Amygdala (tissue), 56 donors: ENCODE measurements at regions not wholly inside any gene's neighbourhood (a gene's known extent, or its start where the extent isn't known, plus 50 kb on each side); places are given as distances from the start of the nearest gene placed in this dataset.

ENCODE experiments used
- DNase-seq, 56 donors: peaks; one replicate each; lab custom pipeline; 2025; lab: John Stamatoyannopoulos, UW

- DNase-seq = no peak
These were observed 368.8 kb downstream of the GASK1B start for GRCh38 chr4:157803845-157804521.

- no peak for DNase-seq
These were observed 369.4 kb downstream of the GASK1B start for GRCh38 chr4:157803421-157803820.

GRCh38 chr4:157795495-157795894 is 377.3 kb downstream of the GASK1B start:
- DNase-seq = no peak

GRCh38 chr4:157792716-157793115 is 380.1 kb downstream of the GASK1B start:
- no peak for DNase-seq

GRCh38 chr4:157791236-157791635 is 381.6 kb downstream of the GASK1B start:
- DNase-seq = no peak

- no peak for DNase-seq
These were observed 385.2 kb downstream of the GASK1B start for GRCh38 chr4:157787618-157788017.

- no peak for DNase-seq
These were observed 391.5 kb downstream of the GASK1B start for GRCh38 chr4:157781361-157781760.

GRCh38 chr4:157779081-157779480 is 393.7 kb downstream of the GASK1B start:
- DNase-seq = no peak

GRCh38 chr4:157776930-157777528 is 395.8 kb downstream of the GASK1B start:
- DNase-seq = no peak

GRCh38 chr4:157775971-157776370 is 396.9 kb downstream of the GASK1B start:
- no peak for DNase-seq

- DNase-seq = no peak
These were observed 399.9 kb downstream of the GASK1B start for GRCh38 chr4:157772907-157773306.

GRCh38 chr4:157768419-157768818 is 404.4 kb downstream of the GASK1B start:
- DNase-seq = no peak

GRCh38 chr4:157763490-157763889 is 409.3 kb downstream of the GASK1B start:
- no peak for DNase-seq

- DNase-seq = no peak
These were observed 418.4 kb downstream of the GASK1B start for GRCh38 chr4:157754410-157754809.

GRCh38 chr4:157751631-157752030 is 421.2 kb downstream of the GASK1B start:
- no peak for DNase-seq

- no peak for DNase-seq
These were observed 431.2 kb downstream of the GASK1B start for GRCh38 chr4:157741642-157742041.

GRCh38 chr4:157739242-157739641 is 433.6 kb downstream of the GASK1B start:
- DNase-seq = no peak

GRCh38 chr4:157728215-157728614 is 444.6 kb downstream of the GASK1B start:
- DNase-seq = no peak

GRCh38 chr4:157727163-157727562 is 445.7 kb downstream of the GASK1B start:
- no peak for DNase-seq

- no peak for DNase-seq
These were observed 450.7 kb downstream of the GASK1B start for GRCh38 chr4:157722146-157722545.

GRCh38 chr4:157713342-157713741 is 459.5 kb downstream of the GASK1B start:
- DNase-seq = no peak

GRCh38 chr4:157706155-157706554 is 466.7 kb downstream of the GASK1B start:
- DNase-seq = no peak

- no peak for DNase-seq
These were observed 470.0 kb downstream of the GASK1B start for GRCh38 chr4:157702831-157703230.
